GM13976 (cell line): ENCODE measurements at regions not wholly inside any gene's neighbourhood (a gene's known extent, or its start where the extent isn't known, plus 50 kb on each side); places are given as distances from the start of the nearest gene placed in this dataset.

ENCODE experiments used
- DNase-seq: peaks from one replicate; pipeline ENCODE4 v3.0.0; 2012; ENCODE audit warnings: low spot score
- in situ Hi-C: fragments of 300-500 bp; cut with MboI; formaldehyde crosslinking; loops from one replicate; pipeline ENCODE4 v1.12.0; 2022; ENCODE audit warnings: low sequenced_read_pairs, mixed read lengths, inconsistent platforms; ENCODE audit not compliant: unreplicated experiment
- TF ChIP-seq, protein P1 (sequence below): IDR thresholded peaks from 2 replicates; pipeline ENCODE4 v1.5.1; 2012; ENCODE audit warnings: borderline replicate concordance, mild to moderate bottlenecking; ENCODE audit not compliant: insufficient read depth; ENCODE audit errors: extremely low read depth, missing control alignments, control extremely low read depth

DNA sequence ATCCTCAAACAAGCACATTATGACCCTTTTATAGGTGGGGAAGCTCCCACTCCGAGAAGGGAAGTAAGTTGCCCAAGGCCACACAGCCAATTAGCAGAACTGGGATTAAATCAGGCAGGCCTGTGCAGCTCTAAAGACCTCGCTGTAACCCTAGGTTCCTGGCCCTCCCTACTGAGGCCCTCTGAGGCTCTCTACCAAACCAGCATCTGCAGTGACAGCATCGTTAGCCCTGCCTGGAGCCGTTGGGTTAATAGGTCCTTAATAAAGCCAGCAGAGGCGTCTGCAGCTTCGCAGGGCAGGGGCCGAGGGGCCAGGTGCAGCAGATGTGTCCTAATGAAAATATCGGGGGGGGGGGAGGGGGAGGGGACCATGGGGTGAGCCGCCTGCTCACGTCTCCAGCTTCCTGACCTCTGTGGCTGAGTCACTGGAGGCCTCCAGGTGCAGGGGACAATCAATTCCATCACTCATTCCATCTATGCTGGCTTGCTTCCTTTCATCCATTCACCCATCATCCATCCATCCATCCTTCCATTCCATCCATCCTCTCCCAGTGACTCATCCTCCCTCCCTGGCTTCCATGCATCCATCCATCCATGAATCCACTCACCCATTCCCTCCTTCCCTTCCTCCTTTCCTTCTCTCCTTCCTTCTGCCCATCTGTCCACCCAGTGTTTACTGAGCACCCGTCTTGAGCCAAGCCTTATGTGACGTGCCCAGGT lies 203.9 kb downstream of the C9orf50 start:
- in situ Hi-C loops = no loop called here
- DNase-seq = no peak
- TF ChIP-seq, protein P1, sequence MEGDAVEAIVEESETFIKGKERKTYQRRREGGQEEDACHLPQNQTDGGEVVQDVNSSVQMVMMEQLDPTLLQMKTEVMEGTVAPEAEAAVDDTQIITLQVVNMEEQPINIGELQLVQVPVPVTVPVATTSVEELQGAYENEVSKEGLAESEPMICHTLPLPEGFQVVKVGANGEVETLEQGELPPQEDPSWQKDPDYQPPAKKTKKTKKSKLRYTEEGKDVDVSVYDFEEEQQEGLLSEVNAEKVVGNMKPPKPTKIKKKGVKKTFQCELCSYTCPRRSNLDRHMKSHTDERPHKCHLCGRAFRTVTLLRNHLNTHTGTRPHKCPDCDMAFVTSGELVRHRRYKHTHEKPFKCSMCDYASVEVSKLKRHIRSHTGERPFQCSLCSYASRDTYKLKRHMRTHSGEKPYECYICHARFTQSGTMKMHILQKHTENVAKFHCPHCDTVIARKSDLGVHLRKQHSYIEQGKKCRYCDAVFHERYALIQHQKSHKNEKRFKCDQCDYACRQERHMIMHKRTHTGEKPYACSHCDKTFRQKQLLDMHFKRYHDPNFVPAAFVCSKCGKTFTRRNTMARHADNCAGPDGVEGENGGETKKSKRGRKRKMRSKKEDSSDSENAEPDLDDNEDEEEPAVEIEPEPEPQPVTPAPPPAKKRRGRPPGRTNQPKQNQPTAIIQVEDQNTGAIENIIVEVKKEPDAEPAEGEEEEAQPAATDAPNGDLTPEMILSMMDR = no peak

GRCh38 chr9:129415942-129416651 lies 204.8 kb downstream of the C9orf50 start:
- TF ChIP-seq, protein P1 = no peak
- no peak for DNase-seq

GRCh38 chr9:129414993-129415941 lies 205.6 kb downstream of the C9orf50 start:
- DNase-seq = no peak
- in situ Hi-C loops = no loop called here
- TF ChIP-seq, protein P1 = no peak

More at GRCh38 chr9:129415942-129416651, 204.8 kb downstream of the C9orf50 start:
- in situ Hi-C loops = no loop called here

- TF ChIP-seq, protein P1 = no peak
- no peak for DNase-seq
- in situ Hi-C loops = no loop called here
Measured at GRCh38 chr9:129414377-129414992, 206.4 kb downstream of the C9orf50 start.

GRCh38 chr9:129413537-129414376 lies 207.1 kb downstream of the C9orf50 start:
- TF ChIP-seq, protein P1 = no peak
- DNase-seq = peak; percentile 99
- in situ Hi-C loops = no loop called here
